COR-L47 (cell line): ENCODE measurements at regions not wholly inside any gene's neighbourhood (a gene's known extent, or its start where the extent isn't known, plus 50 kb on each side); places are given as distances from the start of the nearest gene placed in this dataset.
"Not testable (repeated sequence)": the region's sequence is repeated elsewhere in the genome, so short reads cannot be mapped to it uniquely, and the experiment has no call there.

Source experiments
- DNase-seq: peaks from one replicate; lab custom pipeline; 2025; lab: John Stamatoyannopoulos, UW

DNA sequence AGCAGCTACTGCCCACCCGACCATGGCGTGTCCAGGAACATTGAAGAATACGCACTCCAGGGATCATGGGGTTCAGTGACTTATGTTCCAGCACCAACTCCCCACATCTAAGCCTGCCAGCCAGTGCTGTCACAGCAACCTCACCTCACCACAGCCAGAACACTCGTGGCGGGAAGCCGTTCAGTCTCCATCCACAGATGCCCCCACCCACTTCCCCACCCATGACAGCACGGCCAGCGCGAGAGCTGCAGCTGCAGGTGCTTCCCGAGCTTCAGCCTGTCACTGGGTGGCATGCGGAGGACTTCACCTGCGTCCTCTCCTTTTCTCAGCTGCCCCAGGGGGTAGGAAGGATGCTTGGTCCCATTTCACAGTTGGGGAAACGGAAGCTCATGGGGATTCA, 50.3 kb downstream of the RBFOX3 start:
- DNase-seq, result no peak

DNA sequence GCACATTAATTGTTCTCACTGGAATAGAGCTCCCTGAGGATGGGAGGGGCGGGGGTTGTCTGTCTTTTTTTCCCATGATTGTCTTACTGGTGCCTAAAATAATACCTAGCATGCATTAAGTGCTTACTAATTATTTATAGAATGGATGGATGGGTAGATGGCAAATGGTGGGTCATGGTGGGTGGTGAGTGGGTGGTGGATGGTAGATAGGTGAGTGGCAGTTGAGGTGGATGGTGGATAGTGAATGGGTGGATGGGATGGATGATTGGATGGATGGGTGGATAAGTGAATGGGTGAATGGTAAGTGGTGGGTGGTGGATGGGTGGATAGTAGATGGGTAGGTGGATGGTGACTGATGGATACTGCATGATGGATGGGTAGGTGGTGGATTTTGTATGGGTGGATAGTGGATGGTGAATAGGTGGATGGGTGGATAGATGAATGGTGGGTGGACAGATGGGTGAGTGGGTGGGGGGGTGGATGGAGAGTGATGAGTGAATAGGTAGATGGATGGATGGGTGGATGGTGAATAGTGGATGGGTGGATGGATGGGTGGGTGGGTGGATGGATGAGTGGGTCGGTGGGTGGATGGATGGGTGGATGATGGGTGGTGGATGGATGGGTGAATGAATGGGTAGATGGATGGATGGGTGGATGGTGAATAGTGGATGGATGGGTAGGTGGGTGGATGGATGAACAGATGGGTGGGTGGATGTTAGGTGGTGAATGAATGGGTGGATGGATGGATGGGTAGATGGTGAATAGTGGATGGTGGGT, 51.6 kb downstream of the RBFOX3 start:
- no peak for DNase-seq

DNA sequence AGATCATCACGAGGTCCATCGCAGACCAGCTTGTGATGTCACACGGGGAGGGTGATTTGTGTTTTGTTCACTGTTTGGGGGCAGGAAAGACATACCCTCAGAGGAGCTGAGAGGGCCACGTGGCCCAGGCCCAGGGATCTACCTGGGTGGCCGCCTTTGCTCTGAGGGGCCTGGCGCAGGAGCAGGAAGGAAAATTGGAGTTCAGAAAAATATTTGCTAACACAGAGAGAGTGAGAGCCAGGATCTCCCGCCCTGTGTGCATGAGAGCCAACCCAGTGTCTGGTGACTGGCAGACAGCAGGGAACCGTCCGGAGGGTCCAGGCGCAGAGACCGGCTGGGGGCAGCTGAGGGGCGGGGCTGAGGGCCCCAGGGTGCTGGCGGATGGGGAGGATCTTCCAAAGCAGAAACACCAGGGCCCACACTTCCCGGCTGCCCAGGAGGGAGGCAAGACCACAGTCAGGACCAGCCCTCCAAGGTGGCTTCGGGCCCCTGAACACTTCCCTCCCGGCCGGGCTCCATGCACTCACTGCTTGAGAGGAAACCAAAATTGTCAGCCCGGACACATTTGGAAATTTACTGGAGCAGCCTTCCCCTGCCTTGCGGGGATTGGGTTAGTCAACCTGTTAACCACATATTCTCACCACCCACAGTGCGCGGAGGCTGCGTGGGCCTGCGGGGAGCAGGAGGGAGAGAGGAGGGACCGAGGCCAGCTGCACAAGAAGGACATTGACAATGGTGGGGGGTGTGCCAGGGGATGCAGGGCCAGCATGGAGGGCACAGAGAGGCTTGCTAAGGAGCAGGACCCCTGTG, 52.6 kb downstream of the RBFOX3 start:
- no peak for DNase-seq

DNA sequence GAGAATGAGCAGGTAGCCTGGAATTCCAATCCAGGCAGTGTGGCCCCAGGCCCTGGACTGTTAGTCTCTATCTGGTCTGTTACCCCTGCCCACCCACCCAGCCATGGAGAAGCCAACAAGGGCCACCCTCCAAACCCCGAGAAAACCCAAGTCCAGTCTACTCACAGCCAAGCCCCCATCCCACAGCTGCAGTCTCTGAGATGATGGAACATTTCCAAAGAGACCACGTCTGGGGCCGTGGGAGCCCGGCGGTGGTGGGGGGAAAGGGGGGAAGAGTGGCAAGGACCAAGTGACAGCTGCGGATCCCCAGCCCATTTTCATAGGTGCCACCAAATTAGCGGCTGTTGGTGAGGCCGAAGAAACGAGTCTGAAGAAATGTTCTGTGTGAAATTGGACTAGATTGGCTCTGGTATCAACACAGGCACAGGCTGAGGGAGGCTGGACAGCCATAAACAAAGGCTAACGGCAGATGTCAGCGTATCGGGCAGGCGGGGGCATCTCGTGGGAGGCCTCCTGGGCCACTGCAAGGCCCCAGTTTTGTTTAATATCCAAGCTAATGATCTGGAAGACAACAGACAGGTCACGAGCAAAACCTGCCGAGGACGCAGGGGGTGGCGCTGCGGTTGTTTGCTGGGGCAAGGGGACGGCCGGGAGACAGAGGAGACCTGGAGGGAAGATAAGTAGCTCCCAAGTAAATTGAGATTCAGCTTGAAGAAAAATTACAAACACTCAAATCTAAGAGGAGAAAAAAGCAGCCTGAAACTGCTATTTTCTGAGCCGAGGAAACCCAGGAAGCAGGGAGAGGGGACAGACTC, 53.4 kb downstream of the RBFOX3 start:
- no peak for DNase-seq

DNA sequence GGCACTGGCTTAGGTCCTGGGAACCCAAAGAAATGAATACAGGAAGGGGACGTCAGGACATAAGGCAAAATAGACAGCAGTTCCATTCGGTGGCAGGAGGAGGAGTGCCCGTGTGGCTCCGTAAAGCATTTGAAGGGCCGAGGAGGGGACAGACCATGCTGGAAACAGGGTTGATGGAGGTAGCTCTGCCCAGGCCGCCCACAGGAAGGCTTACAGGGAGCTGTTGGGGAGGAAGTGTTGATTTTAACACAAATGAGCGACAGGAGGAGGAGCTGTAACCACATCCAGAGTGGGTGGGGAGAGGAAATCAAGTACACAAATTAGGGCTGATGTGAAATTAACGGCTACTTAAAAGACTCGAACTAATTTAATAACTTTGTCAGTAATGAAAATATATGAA, 54.6 kb downstream of the RBFOX3 start:
- no peak for DNase-seq

DNA sequence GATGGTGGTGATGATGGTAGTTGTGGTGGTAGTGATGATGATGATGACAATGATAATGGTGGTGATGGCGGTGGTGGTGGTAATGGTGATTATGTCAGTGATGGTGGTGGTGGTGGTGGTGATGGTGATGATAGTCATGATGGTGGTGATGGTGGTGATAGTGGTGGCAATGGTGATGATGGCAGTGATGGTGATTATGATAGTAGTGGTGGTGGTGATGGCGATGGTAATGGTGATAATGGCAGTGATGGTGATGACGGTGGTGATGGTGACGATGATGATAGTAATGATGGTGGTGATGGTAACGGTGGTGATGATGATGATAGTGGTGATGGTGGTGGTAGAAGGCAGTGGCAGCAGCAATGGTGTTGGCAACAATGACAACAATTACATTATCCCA, 55.3 kb downstream of the RBFOX3 start:
- no peak for DNase-seq

DNA sequence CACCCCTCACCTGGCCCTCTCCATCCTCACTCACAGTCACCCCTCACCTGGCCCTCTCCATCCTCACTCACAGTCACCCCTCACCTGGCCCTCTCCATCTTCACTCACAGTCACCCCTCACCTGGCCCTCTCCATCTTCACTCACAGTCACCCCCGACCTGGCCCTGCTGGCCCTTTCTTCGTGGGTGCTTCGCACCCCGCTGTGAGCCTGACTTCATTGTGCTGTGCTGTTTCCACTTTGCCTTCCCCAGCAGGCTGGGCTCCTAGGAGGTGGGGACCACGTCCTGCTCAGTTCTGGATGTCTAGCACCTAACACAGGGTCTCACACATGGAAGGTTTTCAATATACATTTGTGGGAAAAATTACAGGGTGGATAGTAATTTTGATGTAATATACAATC, 56.5 kb downstream of the RBFOX3 start:
- not testable (repeated sequence) for DNase-seq

DNA sequence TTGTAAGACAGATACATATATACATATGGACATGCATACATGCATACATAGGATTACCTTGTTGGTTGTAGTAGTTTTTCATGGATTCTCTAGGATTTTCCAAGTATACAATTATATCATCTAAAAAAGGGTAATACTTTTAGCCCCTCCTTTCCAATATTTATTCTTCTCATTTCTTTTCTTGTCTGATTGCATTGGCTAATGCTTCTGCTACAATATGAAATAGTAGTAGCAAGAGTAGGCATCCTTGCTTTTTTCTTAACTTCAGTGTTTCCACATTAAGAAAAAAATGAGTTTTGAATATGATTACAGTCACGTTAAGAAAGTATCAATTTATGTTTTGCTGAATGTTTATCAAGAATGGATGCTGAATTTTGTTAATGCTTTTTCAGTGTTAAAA, 58.0 kb downstream of the RBFOX3 start:
- no peak for DNase-seq

DNA sequence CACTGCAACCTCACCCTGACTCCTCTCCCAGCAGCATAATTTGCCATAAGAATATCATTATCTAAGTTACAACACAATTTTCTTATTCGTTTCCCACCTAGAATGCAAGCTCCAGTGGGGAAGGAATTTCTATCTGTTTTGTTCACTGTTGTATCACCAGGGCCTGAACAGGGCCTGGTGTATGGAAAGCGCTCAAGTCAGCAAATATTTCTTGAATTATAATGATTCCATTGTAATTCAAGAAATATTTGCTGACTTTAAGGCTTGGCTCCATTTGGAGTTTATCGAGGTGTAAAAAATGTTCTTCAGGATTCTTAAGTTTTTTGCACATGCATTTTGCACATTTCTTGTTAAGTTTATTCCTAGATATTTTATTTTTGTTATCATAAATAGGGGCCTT, 58.4 kb downstream of the RBFOX3 start:
- DNase-seq, result no peak

DNA sequence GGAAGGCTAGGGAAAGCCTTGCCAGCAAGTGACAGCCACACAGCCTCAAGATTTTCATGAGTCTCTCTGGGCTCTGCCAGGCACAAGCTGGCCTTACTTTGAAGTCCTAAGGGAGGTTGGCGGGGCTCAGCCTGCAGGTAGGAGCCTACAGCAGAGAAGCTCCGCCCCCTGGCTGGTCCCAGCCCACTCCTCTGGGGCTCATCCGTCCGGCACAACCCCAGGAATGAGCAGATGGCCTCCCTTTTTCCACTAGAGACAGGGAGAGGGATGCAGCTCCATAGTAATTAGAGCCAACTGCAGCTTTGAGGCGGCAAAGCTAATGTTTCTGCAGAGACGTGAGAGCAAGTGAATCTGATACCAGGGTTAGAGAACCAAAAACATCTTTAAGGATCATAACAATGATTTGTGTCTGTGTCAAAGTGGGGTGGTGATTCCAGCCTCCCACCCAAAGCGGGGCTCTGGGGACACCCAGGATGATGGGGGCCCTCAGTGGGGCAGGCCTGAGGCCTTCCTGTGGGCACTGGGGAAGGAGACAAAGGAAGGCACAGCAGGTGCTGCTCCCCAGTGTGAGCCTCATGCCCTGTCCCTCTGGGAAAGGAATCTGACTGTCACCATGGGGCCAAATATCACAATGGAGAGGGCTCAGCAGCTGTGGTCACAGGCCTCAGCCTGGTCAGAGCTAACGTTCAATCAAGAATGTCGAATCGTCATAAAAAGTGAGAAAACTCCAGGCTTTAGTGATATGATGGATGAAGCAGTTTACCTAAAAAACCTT, 61.5 kb downstream of the RBFOX3 start:
- no peak for DNase-seq

DNA sequence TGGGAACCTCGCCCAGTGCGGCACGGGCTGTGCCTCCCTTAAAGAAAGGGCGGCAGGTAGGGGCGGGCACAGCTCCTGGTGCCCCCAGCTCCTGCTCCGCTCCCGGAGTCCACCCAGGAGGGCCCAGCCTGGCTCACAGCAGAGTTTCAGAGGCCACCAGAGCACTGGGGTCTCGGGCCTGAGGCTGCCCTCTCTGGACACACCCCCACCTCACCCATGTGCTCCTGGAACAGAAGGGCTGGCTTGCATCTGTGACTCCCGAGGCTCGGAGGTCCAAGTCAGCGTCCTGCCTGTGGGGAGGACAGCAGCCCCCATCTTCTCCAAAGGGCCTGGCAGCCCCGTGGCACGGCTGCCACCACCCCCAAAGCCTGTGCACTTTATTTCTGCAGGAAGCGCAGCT, 62.7 kb downstream of the RBFOX3 start:
- DNase-seq, result no peak

DNA sequence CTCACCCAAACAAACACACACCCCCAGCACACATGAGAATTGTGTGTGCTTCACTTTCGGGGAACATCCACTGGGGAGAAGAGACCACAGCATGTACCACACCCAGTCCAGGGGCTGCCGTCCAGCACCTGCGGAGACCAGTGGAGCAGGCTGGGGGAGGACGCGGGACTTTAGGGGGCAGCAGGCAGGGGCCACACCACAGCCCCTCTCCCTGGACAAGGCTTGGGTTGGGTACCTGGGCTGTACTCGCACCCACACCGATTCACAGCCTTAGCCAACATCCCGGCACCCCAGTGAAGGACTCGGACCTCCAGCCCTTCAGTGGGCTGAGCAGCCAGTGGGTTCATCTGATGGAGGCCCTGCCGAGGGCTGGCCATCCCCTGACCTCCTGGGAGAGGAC, 63.3 kb downstream of the RBFOX3 start:
- no peak for DNase-seq

DNA sequence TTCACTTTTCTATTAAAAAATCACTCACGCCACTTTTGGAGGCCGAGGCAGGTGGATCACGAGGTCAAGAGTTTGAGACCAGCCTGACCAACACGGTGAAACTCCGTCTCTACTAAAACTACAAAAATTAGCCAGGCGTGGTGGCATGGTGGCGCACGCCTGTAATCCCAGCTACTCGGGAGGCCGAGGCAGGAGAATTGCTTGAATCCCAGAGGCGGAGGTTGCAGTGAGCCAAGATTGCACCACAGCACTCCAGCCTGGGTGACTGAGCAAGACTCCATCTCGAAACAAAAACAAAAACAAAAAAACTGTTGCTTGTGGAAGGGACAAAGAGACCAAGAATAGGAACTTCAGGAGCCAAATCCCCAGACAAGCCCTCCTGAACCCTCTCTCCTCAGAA, 63.7 kb downstream of the RBFOX3 start:
- DNase-seq, result not testable (repeated sequence)

DNA sequence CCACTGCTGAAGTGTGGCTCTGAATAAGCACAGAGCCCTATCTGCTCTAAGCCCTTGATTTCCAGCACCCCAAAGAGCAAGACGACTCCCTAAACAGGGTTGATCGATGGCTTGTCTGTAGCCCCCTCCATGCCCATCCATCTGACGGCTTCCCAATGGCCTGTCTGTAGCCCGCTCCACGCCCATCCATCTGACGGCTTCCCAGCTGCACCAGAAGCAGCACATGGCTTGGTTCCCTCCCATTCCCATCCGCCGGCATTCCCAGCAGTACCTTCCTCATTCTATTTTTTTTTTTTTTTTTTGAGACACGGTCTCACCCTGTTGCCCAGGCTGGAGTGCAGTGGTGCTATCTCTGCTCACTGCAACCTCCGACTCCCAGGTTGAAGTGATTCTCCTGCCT, 64.5 kb downstream of the RBFOX3 start:
- no peak for DNase-seq

DNA sequence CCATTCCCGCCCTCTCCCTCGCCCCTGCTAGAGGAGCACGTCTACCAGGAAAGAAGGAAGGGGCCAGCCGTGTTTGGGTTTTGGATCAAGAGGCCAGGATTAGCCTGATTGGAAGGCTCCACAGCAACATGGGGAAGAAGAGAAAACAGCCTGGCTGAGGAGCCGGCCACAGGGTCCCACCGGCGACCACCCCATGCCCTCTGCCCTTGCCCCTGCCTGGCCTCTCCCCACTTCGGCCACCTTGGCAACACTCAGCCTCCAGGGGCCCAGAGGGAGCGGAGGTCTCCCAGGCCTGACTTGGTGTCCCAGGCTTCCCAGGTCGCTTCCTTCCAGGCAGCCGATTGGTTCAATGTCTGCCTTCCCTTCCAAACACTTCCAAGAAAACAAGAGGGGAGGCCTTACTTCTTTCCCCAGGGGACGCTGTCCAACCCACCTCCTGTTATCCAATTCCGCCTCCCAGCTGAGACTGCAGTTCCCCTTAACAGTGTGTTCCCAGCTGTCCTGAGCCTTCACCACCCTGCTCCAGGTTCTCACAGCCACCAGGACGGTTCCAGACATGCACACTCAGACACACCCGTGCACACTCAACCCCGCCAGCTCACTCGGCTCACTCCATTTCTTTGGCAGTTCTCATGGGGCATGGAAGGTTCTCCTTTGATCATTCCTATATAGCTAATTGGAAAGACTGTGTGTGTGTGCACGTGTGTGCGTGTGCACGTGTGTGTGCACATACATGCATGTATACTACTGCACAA, 65.4 kb downstream of the RBFOX3 start:
- no peak for DNase-seq

DNA sequence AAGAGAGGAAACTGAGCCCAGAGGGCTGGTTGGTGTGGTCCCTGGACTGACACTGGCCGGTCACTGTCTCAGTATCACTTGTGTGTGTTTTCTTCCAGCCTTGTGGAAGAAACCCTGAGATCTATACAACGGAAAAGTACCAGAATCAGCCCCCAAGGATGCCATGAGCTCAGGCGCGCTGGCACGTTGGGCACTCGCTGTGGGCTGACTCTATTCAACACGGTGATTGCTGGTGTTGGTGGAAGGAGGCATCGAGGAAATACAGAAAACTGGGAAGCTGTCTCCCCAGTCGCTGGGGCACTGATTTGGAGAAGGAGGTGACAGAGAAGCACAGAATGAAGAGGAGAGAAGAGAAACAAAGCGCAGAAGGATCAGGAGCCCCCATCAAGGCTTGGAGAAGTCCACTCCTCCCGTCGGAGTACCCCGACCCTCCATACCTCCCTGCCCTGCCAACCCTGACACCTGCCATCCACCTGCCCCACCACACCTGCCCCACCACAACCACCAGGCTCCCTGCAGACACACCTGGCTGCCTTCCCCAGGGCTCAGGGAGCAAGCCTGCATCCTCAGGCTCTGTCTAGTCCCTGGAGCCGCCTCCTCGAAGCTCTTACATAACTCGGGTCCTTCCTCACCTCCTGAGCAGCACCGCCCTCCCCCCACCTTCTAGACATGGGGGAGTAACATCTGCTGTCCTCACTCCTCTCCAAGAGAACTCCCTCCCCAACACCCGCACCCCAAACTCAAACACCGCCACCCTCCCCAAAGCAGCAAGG, 66.5 kb downstream of the RBFOX3 start:
- no peak for DNase-seq

DNA sequence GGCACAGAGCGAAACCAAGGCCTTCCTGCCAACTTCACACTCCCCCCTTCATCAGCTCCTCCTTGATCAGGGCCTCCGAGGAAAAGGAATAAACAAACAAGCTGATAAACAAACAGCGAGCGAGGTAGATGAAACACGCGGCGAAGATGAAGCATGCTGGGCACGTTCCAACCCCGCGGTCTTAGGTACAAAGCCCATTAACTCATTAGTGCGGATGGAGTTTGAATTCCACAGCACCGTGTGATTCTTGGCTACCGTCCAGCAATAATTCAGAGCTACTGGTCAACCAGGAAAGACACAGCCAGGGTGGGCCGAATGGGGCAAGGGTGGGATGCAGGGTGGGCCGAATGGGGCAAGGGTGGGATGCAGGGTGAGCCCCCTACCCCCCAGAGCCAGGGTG, 67.3 kb downstream of the RBFOX3 start:
- no peak for DNase-seq

DNA sequence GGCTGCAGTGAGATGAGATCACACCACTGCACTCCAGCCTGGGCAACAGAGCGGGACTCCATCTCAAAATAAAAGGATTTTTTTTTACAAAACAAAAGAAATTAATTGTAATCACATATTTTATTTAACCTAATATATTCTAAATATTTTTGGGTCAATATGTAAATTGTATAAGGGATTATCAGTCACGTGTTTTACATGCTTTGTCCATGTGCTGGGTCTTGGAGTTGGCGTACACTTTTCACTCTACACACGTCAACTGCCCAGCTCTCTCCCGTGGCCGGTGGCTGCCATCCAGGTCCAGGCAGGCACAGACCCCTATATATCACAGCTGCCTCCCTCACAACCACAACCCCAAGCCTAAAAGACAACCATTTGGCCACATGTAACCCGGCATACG, 68.1 kb downstream of the RBFOX3 start:
- DNase-seq, result no peak

DNA sequence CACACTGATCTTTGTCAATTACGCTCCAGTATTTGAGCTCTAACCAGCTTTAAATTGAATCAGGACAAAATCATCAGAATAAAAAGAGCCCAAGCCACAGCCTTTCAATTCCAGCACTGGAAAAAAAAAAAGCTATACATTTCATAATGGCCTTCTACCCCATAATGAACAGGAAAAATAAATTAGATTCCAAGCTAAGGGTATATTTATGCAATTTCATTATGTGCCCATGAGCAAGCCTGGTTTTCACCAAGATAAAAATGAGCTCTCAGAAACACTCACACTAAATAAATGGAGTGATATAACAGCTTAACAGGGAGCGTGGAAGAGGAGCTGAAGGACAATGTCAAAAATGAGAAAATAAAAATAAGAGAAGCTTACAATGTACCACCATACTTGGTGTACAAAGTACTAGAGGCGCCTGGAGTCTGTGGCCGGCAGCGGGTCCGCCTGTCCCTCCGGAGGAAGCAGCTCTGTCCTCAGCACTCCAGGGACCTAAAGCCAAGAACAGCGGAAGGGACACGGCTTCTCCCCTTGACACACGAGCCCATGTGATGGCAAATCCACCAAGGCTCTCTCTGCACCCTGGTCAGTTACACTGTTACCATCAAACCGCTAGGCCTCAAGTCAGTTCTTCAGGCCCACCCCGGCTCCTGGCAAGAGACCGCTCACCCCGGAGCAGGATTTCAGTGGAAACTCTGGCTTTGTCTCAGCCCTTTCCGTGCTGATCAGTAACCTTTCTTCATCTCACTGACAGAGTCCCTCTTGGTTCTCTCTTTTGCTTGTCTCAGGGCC, 69.6 kb downstream of the RBFOX3 start:
- DNase-seq, result no peak
